Esophagus mucosa (tissue), 1 donor: ENCODE measurements at regions not wholly inside any gene's neighbourhood (a gene's known extent, or its start where the extent isn't known, plus 50 kb on each side); places are given as distances from the start of the nearest gene placed in this dataset.
"Not testable (repeated sequence)": the region's sequence is repeated elsewhere in the genome, so short reads cannot be mapped to it uniquely, and the experiment has no call there.

Source experiments
- ATAC-seq: fragments of 200-7000 bp; cut with Tn5 transposase; one replicate; pipeline ENCODE4 v1.9.1; 2020
- donor health status: DM: yes; HTN: yes; CAD: no.

- no peak for ATAC-seq
Observed at GRCh38 chr2:39583213-39583612, 82.5 kb upstream of the TMEM178A start.

- ATAC-seq = no peak
Observed at GRCh38 chr2:39583781-39584180, 81.9 kb upstream of the TMEM178A start.

GRCh38 chr2:39584283-39584965 lies 81.3 kb upstream of the TMEM178A start:
- ATAC-seq = no peak

- ATAC-seq = not testable (repeated sequence)
Observed at GRCh38 chr2:39585531-39585930, 80.2 kb upstream of the TMEM178A start.

GRCh38 chr2:39587168-39587567 lies 78.5 kb upstream of the TMEM178A start:
- ATAC-seq = no peak

GRCh38 chr2:39587641-39588040 lies 78.1 kb upstream of the TMEM178A start:
- no peak for ATAC-seq

- ATAC-seq = peak; percentile 35
Observed at GRCh38 chr2:39593439-39594393, 72.0 kb upstream of the TMEM178A start.

- ATAC-seq = no peak
Observed at GRCh38 chr2:39595116-39595515, 70.6 kb upstream of the TMEM178A start.

GRCh38 chr2:39597314-39597713 lies 68.4 kb upstream of the TMEM178A start:
- ATAC-seq = no peak

GRCh38 chr2:39602616-39603015 lies 63.1 kb upstream of the TMEM178A start:
- ATAC-seq = no peak

GRCh38 chr2:39603436-39603835 lies 62.3 kb upstream of the TMEM178A start:
- ATAC-seq = no peak

- no peak for ATAC-seq
Observed at GRCh38 chr2:39604866-39605265, 60.9 kb upstream of the TMEM178A start.

- ATAC-seq = no peak
Observed at GRCh38 chr2:39606585-39606984, 59.1 kb upstream of the TMEM178A start.

GRCh38 chr2:39607538-39608262 lies 58.0 kb upstream of the TMEM178A start:
- no peak for ATAC-seq

- no peak for ATAC-seq
Observed at GRCh38 chr2:39608263-39608575, 57.5 kb upstream of the TMEM178A start.

GRCh38 chr2:39608686-39609441 lies 56.9 kb upstream of the TMEM178A start:
- no peak for ATAC-seq

- no peak for ATAC-seq
Observed at GRCh38 chr2:39609917-39610316, 55.8 kb upstream of the TMEM178A start.

GRCh38 chr2:39615675-39616074 lies 50.0 kb upstream of the TMEM178A start:
- ATAC-seq = no peak
